WERI-Rb-1 (cell line): ENCODE measurements at regions not wholly inside any gene's neighbourhood (a gene's known extent, or its start where the extent isn't known, plus 50 kb on each side); places are given as distances from the start of the nearest gene placed in this dataset.

Experiments
- DNase-seq: peaks from one replicate; pipeline ENCODE4 v3.0.0-alpha.2; 2020
- H3K27ac ChIP-seq: fragments of 250-450 bp; sonication (Bioruptor Pico); 2 replicates; pipeline ENCODE4 v1.5.1; 2020; ENCODE audit warnings: mild to moderate bottlenecking, moderate library complexity
- H3K27me3 ChIP-seq: fragments of 250-450 bp; sonication (Bioruptor Pico); 2 replicates; pipeline ENCODE4 v1.5.1; 2021; ENCODE audit warnings: mild to moderate bottlenecking, low read depth, moderate library complexity; ENCODE audit not compliant: insufficient read depth, severe bottlenecking
- H3K36me3 ChIP-seq: fragments of 250-450 bp; sonication (Bioruptor Pico); 2 replicates; pipeline ENCODE4 v1.5.1; 2020; ENCODE audit warnings: mild to moderate bottlenecking, moderate library complexity
- H3K4me3 ChIP-seq: 2 replicates; pipeline ENCODE4 v1.5.1; 2011; ENCODE audit warnings: low read depth, mild to moderate bottlenecking, control low read depth, low read length
- H3K9me3 ChIP-seq: fragments of 250-450 bp; sonication (Bioruptor Pico); 2 replicates; pipeline ENCODE4 v1.5.1; 2021; ENCODE audit warnings: mild to moderate bottlenecking, moderate library complexity; ENCODE audit not compliant: severe bottlenecking
- TF ChIP-seq, protein P1 (sequence below): IDR thresholded peaks from 2 replicates; pipeline ENCODE4 v1.5.1; 2011; ENCODE audit warnings: low read depth, mild to moderate bottlenecking, control low read depth, inconsistent platforms, low read length

GRCh38 chr10:114753126-114753525, 68.5 kb upstream of the FHIP2A start:
- H3K36me3 ChIP-seq = no peaks in the 10 kb centered on the region
- H3K9me3 ChIP-seq = no peaks in the 10 kb centered on the region
- H3K27ac ChIP-seq = no peak overlapping the region
- H3K27me3 ChIP-seq = no peaks in the 10 kb centered on the region
- no peak overlapping the region for H3K4me3 ChIP-seq
- TF ChIP-seq, protein P1, sequence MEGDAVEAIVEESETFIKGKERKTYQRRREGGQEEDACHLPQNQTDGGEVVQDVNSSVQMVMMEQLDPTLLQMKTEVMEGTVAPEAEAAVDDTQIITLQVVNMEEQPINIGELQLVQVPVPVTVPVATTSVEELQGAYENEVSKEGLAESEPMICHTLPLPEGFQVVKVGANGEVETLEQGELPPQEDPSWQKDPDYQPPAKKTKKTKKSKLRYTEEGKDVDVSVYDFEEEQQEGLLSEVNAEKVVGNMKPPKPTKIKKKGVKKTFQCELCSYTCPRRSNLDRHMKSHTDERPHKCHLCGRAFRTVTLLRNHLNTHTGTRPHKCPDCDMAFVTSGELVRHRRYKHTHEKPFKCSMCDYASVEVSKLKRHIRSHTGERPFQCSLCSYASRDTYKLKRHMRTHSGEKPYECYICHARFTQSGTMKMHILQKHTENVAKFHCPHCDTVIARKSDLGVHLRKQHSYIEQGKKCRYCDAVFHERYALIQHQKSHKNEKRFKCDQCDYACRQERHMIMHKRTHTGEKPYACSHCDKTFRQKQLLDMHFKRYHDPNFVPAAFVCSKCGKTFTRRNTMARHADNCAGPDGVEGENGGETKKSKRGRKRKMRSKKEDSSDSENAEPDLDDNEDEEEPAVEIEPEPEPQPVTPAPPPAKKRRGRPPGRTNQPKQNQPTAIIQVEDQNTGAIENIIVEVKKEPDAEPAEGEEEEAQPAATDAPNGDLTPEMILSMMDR = no peak
- no peak for DNase-seq

DNA sequence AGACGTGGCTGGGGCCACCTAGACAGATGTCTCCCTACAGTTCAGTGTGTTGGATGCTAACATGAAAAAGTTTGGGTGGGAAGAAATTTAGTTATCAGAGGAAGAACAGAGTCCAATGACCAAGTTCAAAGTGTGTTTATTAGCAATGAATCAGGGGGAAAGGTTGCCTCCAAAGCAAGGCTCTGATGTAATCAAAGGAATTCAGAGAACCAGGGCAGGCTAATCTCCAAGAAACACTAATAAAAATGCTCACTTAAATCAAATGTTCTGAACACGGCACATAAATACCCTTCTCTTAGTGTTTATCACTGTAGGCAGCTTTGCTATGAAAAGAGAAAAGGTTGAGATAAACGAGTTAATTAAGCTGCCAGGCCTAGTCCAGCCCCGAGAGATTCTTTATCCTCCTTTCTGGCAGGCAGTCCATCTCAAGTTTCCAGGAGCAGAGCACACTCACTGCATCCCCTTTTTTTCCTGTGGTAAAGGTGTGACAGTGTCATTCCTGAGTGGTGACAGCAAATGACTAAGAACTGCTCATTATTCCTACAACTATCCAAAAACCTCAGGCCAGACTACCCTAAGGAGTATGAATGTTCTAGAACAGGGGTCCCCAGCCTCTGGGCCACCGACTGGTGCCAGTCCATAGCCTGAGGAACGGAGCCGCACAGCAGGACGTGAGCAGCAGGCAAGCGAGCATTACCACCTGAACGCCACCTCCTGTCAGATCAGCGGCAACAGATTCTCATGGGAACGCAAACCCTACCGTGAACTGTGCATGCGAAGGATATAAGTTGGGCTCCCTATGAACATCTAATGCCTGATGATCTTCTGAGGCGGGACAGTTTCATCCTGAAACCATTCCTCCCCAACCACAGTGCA, 66.9 kb upstream of the FHIP2A start:
- TF ChIP-seq, protein P1 = no peak
- Histone ChIP-seq H3K9me3 (no peaks in the 10 kb centered on the region), H3K36me3 (no peaks in the 10 kb centered on the region), H3K4me3 (no peak overlapping the region), H3K27me3 (no peaks in the 10 kb centered on the region), H3K27ac (no peak overlapping the region)
- no peak for DNase-seq

DNA sequence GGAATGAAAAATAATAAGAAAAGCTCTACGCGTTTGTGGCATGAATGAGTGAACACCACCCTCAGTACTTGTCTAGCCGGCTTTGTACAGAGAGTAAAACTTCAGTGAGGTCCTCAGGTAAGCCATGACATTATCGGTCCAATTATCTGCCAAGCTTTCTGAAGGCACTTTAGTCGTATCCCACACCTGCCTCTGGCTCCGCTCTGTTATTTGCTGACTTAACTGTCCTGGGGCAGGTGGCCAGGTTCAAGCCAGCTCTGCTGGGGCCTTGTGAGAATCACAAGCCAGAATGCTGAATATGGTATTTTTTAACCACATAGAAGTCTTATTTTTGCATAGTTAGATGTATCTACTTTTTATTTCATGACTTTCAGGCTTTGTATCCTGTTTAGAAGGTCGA, 66.0 kb upstream of the FHIP2A start:
- Histone ChIP-seq H3K27me3 (no peaks in the 10 kb centered on the region), H3K9me3 (no peaks in the 10 kb centered on the region), H3K4me3 (no peak overlapping the region), H3K27ac (no peak overlapping the region), H3K36me3 (no peaks in the 10 kb centered on the region)
- DNase-seq = no peak
- TF ChIP-seq, protein P1 = no peak

- Histone ChIP-seq H3K4me3 (no peak overlapping the region), H3K9me3 (no peaks in the 10 kb centered on the region), H3K27ac (no peak overlapping the region), H3K36me3 (no peaks in the 10 kb centered on the region), H3K27me3 (no peaks in the 10 kb centered on the region)
- TF ChIP-seq, protein P1 = no peak
- DNase-seq = no peak
These were observed 63.2 kb upstream of the FHIP2A start for GRCh38 chr10:114758331-114758730.

DNA sequence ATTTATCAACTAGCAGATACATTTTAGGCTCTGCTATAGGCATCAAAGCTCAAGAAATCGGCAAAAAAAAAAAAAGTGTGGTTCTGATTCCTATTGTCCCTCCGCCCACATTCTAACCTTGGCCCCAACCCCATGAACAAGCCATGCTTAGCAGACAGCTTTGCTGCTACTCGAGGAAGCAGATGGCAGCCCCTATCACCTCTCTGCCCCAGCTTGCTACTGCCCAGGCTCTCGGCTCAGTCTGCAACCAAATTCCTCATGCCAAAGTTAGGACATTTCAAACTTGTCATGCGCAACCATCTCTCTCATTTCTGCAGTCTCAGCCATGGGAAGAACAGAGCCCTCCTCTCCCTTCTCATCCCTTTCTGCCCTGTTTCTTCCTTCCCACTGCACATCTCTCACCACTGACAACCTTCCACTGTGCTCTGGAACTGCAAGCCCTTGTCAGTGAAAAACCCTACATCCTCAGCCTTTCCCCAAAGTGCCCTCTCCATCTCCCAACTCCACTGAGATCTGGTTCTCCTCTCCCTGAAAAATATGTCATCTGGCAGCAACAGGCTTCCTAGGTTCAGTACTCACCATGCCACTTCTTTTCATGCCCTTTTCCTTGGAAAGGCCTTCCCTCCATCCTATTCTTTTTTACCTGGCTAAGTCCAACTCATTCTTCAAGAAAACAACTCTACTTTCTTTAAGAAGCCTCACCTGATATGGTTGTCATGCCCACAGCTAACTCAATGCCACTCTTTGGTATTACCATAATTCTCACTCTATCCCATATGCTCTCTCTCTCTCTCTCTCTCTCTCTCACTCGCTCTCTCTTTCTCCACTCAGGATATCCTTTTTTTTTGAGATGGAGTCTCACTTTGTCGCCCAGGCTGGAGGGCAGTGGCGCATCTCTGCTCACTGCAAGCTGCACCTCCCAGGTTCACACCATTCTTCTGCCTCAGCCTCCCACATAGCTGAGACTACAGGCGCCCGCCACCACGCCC, 60.1 kb upstream of the FHIP2A start:
- H3K27me3 ChIP-seq = no peaks in the 10 kb centered on the region
- H3K27ac ChIP-seq = no peak overlapping the region
- H3K4me3 ChIP-seq = no peak overlapping the region
- no peak for DNase-seq
- no peaks in the 10 kb centered on the region for H3K9me3 ChIP-seq
- TF ChIP-seq, protein P1 = no peak
- no peaks in the 10 kb centered on the region for H3K36me3 ChIP-seq
